Retinal pigment epithelial cell (primary cell): ENCODE measurements at regions not wholly inside any gene's neighbourhood (a gene's known extent, or its start where the extent isn't known, plus 50 kb on each side); places are given as distances from the start of the nearest gene placed in this dataset.

Source experiments
- DNase-seq: peaks from one replicate; pipeline ENCODE4 v3.0.0-alpha.2; 2010; ENCODE audit warnings: low read depth
- H3K4me3 ChIP-seq: 2 replicates; pipeline ENCODE4 v1.5.1; 2011; ENCODE audit warnings: mild to moderate bottlenecking, low read length, control low read depth, moderate library complexity
- TF ChIP-seq, protein P1 (sequence below): conservative IDR thresholded peaks from 2 replicates; pipeline ENCODE4 v1.5.1; 2011; ENCODE audit warnings: low read depth, low read length, control low read depth, inconsistent platforms

DNA sequence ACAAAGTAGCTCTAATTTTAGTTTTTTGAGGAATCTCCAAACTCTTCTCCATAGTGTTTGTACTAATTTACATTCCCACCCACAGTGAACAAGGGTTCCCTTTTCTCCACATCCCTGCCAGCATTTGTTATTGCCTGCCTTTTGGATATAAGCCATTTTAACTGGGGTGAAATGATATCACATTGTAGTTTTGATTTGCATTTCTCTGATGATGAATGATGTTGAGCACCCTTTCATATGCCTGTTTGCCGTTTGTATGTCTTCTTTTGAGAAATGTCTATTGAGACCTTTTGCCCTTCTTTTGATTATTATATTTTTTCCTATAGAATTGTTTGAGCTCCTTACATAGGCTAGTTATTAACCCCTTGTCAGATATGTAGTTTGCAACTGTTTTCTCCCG lies 239.9 kb upstream of the TPM1 start:
- no peak overlapping the region for H3K4me3 ChIP-seq
- DNase-seq = no peak
- TF ChIP-seq, protein P1, sequence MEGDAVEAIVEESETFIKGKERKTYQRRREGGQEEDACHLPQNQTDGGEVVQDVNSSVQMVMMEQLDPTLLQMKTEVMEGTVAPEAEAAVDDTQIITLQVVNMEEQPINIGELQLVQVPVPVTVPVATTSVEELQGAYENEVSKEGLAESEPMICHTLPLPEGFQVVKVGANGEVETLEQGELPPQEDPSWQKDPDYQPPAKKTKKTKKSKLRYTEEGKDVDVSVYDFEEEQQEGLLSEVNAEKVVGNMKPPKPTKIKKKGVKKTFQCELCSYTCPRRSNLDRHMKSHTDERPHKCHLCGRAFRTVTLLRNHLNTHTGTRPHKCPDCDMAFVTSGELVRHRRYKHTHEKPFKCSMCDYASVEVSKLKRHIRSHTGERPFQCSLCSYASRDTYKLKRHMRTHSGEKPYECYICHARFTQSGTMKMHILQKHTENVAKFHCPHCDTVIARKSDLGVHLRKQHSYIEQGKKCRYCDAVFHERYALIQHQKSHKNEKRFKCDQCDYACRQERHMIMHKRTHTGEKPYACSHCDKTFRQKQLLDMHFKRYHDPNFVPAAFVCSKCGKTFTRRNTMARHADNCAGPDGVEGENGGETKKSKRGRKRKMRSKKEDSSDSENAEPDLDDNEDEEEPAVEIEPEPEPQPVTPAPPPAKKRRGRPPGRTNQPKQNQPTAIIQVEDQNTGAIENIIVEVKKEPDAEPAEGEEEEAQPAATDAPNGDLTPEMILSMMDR = no peak

DNA sequence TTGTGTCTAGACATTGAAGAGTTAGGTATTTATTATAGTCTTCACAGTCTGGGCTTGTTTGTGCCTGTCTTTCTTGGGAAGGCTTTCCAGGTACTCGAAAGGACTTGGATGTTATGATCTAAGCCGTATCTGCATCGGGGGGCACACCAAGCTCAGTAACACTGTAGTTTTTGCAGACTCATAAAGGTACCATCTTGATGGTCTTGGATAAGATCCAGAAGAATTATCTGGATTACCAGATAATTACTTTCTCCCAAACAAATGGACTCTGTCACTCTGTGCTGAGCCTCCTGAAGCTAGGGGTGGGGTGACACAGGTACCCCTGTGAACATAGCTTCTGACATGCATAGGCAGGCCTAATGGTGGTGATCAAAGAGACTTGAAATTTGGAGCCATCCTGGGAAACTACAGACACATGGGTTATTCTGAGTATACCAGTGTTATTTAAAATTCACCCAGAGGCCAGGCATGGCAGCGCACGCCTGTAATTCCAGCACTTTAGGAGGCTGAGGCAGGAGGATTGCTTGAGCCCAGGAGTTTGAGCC lies 238.6 kb upstream of the TPM1 start:
- TF ChIP-seq, protein P1 = no peak
- DNase-seq = no peak
- no peak overlapping the region for H3K4me3 ChIP-seq

DNA sequence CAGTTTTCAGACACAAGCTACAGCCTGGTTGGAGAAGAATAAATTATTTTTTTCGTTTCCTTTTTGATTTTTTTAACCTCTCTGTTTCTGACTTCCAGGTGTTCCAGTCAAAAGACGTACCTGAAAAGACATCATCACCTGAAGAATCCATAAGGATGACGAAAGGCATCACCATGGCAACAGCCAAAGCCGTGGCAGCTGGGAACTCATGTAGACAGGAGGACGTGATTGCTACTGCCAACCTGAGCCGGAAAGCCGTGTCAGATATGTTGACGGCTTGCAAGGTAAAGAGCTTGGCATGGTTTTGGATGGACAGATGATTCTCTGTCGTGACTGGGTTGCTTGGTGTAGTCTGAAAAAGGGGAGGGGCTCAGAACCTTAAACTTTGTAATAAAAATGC lies 237.0 kb upstream of the TPM1 start:
- TF ChIP-seq, protein P1 = no peak
- no peak overlapping the region for H3K4me3 ChIP-seq
- DNase-seq = no peak

DNA sequence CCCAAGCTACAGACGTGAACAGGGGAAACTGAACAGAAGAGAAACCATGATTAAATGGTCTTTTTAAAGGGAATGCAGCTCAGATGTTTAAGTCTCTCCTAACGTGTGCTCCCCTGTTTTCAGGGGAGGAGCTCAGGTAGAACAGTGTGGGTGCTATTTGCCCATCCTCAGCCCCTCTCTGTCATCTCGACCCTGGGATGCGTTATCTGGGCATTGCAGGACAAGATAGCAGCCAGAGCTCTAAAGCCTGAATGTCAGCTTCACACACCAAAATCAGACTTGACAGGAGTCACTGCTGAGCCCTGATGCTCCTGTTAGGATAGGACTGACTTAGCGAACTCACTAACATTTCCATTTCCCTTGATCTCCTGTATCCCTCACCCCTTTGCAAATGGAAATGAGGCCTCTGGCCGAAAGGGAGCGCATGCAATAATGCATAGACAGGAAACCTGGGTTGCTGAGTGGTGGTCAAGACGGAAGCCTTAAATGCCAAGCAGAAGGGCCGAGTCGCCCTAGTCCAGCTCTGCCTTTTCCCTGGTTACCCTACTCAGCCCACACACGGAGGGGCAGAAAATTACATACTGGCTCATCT lies 234.9 kb upstream of the TPM1 start:
- TF ChIP-seq, protein P1 = no peak
- no peak overlapping the region for H3K4me3 ChIP-seq
- no peak for DNase-seq

DNA sequence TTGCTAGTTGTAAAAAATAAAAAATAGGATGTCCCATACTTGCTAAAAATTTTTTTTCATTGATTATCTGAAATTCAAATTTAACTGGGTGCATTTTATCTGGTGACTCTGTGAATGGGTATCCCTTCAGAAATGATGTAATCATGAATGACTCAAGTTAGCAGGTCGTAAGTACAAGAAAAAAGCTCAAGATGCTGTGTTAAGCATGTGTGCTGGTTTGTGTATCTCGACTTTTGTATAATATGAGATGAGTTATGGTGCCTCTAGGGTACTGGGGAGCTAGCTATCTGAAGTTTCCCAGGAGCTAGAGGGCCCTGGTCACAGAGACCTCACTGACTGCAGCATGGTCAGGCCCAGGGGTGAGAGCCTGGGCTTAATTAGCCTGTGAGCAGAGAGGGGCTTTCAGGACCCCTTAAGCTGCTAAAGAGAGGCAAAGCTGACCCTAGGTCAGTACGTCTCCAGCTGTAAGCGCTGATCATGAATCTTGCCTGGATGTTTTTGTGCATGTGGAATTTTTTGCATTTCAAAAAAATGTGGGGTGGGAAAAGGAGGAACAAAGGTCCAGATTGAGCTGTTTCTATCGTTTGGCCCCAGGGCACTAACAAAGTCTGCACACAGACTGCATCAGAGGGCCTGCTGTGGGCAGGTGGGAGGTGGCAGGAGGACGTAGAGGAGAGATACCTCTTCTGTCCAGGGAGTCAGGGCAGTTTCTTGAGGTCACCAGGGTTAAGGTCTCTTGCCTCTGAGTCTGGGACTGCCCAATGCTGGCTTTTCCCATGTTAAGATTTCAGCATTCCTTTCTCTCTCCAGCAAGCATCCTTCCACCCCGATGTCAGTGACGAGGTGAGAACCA lies 233.2 kb upstream of the TPM1 start:
- TF ChIP-seq, protein P1 = no peak
- H3K4me3 ChIP-seq = no peak overlapping the region
- no peak for DNase-seq

DNA sequence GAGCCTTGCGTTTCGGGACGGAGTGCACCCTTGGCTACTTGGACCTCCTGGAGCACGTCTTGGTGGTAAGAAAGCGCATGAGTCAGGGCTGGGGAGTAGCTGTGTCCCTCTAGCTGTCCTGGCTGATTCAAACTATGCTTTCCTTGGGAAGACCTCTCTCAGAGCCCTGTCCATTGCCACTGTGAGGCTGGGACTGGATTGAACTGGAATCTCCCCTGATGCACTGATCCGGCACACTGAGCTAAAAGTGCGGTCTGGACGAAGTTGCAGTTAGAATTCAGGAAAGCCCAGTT lies 232.6 kb upstream of the TPM1 start:
- DNase-seq = no peak
- TF ChIP-seq, protein P1 = no peak
- H3K4me3 ChIP-seq = no peak overlapping the region

DNA sequence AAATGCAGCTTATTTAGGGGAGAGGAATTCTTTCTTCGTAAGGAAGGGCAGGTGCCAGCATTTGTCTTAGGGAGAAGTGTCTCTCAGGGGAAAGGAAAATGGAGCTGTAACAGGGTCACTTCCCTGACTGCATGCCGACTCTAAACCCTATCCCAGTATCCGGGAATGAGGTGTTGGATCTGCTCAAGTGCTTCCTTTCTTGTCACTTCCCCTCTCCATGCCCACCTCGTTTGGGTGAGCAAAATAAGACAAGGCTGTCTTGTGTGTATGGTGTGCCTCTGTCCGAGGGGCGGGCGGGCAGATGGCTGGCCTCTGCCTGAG lies 230.1 kb upstream of the TPM1 start:
- no peak overlapping the region for H3K4me3 ChIP-seq
- TF ChIP-seq, protein P1 = no peak
- no peak for DNase-seq
